GM03348 (cell line): ENCODE measurements at regions not wholly inside any gene's neighbourhood (a gene's known extent, or its start where the extent isn't known, plus 50 kb on each side); places are given as distances from the start of the nearest gene placed in this dataset.

Experiments
- DNase-seq: peaks from one replicate; pipeline ENCODE4 v3.0.0; 2012; ENCODE audit warnings: low spot score

- DNase-seq, result no peak
Measured at GRCh38 chr5:39800042-39800601, 375.3 kb upstream of the DAB2 start.

DNA sequence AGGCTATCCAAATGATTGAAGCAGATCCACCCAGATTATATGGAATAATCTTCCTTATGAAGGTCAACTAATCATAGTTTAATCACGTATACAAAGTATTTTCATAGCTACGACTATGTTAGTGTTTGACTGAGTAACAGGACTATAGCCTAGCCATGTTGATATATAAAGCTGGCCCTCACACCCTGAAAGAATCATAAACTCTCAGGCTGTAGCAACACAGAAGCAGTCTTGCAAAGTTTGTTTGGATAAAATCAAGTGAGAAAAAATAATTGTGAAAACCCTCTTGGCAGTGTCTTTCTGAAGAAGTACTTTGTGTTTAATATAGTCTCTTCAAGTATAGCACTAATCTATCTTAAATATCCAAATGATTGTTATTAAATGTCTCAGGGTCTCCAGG is 374.5 kb upstream of the DAB2 start:
- DNase-seq, result no peak

DNA sequence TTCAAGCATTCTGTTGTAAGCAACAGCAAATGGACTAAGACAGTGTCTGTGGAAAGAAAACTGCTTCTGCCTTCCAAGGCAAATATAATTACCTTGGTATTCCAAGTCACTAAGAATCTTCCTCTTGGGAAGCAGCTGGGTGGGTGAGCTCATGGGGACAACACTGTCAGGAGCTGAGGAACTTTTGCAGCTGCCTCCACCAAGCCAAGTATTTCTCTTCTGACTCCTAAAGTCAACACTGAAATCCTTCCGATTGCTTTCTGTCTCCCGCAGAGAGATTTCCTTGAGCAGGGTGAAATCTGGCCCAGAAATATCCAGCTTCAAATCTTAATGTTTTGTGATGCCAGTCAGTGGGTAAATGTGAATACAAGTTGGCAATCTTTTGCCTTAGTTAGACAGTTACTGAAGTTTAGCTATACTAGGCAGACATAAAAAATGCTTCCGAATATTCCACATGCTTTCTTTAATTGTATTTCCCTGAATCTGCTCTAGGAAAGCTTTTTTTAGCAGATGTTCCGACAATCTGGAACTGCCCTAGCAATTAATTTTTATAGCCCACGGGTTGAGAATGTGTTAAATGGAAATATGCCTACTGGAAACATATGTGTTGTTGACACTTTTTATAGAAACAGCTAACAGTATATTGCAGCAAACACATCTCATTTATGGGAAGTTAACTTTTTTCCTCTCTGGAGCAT is 369.9 kb upstream of the DAB2 start:
- DNase-seq, result peak; percentile 23

DNA sequence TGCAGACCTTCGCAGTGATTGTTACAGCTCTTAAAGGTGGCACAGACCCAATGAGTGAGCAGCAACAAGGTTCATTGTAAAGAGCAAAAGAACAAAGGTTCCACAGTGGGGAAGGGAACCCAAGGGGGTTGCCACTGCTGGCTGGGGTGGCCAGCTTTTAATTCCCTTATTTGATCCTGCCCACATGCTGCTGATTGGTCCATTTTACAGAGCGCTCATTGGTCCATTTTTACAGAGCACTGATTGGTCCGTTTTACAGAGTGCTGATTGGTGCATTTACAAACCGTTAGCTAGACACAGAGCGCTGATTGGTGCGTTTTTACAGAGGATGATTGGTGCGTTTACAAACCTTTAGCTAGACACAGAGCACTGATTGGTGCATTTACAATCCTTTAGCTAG is 360.6 kb upstream of the DAB2 start:
- DNase-seq, result no peak

GRCh38 chr5:39783756-39784421 is 359.1 kb upstream of the DAB2 start:
- peak; percentile 31 for DNase-seq

DNA sequence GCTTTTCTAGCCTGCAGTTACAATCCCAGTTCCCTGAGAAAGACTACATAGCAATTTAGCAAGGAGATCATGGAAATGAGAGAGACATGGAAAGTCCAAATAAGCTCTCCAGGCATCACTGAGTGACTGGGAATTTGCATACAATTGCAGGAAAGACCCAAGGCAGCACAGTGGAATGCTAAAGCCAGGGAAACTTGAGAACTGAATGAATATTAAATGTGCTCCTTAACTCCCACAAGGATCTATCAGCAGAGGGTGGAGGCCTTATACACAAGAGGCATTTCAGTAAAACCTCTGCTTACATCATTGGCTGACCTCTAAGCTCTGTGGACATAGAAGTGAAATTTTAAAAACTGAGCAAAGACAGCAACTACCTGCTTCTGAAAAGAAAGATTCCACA is 355.6 kb upstream of the DAB2 start:
- DNase-seq, result peak; percentile 53

DNA sequence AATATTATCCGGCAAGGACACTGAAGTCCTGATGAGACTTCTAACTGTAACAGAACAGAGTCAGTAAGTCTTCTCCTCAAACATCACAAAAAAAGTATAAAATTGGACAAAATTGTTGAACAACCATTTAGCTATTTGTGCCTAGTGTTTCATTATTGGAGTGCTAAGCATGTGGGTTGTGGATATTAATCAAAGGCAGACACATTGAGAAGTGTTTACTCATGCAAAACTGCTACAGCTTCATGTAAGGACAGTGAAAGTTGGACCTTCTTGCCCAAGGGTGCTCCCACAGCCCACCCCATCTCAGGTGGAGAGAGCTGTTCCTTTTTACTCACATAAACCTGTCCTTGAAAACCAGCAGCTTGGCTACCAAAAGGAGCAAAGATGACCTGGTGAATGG is 355.1 kb upstream of the DAB2 start:
- peak; percentile 21 for DNase-seq

DNA sequence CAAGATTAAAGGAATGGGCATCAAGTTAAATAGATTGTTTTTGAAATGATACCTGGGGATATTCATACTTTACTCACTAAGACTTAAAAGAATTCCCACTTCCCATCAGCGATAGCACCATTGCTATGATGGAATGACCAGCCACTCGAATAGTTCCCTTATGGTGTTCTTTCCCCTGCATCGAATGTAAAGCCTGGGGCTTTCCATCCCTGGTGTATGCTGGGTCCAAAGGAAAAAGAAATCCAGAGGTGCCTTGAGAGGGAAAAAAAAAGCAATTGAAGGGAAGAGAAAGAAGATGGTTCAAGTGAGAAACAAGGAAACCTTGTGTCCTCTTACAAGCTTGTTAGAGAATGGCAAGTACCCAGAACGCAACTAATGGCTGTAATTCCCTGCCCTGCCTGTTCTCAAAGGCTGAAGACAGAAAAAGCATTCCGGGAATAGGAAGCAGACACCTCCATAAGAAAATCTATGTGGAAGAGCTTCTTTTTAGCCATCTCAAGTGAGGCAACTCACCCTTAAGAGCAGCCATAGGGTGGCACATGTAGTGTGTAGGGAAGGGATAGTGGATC is 351.1 kb upstream of the DAB2 start:
- DNase-seq, result no peak

- peak; percentile 77 for DNase-seq
Measured at GRCh38 chr5:39775086-39775796, 350.5 kb upstream of the DAB2 start.

DNA sequence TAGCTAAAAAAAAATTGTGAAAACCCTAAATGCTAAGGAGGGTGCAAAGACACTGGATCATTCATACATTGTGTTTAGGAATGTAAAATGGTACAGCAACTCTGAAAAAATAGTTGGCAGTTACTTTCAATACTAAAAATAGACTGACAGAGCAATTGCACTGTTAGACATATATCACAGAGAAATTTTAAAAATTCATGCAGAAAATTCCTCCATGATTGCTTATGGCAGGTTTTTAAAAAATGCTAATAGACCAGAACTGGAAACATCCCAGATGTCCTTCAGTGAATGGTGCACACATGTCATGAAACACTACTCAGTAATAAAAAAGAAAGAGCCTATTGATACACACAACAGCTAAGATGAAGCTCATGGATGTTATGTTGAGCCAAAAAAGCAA is 349.8 kb upstream of the DAB2 start:
- no peak for DNase-seq

- no peak for DNase-seq
Measured at GRCh38 chr5:39772307-39772706, 347.5 kb upstream of the DAB2 start.

GRCh38 chr5:39767916-39768315 is 343.1 kb upstream of the DAB2 start:
- no peak for DNase-seq

- DNase-seq, result peak; percentile 50
Measured at GRCh38 chr5:39765366-39765765, 340.6 kb upstream of the DAB2 start.

DNA sequence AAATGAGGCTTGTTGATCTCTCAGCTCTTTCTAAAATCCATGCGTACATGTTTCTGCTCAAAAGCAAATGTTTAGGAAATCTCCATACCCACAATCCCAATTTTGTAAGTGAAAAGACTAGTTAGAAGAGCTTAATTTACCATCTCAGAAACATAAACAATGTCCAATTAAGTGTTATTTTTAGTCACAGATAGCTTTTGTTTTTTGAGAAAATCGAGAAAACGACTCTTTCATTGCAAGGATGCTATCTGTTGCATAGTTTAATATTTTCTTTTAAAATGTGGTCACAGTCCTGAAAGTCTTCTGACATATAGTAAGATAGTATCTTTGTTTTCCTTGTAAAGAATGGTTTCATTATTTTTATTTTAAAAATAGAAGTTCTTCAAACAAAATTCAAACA is 338.0 kb upstream of the DAB2 start:
- no peak for DNase-seq

DNA sequence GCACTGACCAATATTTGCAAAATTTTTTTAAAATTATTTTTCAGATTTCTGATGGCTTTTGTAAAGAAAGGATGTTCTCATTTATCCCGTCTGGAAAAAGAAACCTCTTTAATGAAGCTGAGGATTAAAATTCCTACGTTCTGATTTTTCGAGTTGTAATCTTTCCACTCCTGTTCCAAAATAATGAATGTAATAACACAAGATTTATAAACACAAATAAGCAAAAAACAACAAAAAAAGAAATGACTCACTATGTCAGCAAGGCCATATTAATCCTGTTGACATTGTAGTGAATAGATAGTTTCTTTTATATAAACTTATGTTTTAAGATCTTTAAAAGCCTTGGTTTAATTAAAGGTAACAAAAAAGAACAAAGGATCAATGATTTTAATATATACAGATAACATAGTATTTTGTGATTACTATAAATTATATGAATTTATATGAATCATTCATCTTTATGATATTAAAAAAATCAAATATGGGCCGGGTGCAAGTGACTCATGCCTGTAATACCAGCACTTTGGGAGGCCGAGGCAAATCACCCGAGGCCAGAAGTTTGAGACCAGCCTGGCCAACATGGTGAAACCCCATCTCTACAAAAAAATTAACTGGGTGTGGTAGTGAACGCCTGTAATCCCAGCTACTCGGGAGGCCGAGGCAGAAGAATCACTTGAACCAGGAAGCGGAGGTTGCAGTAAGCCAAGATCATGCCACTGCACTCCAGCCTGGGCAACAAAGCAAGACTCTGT is 336.6 kb upstream of the DAB2 start:
- no peak for DNase-seq

GRCh38 chr5:39760385-39761198 is 335.8 kb upstream of the DAB2 start:
- peak; percentile 68 for DNase-seq

- no peak for DNase-seq
Measured at GRCh38 chr5:39759701-39760100, 334.9 kb upstream of the DAB2 start.

DNA sequence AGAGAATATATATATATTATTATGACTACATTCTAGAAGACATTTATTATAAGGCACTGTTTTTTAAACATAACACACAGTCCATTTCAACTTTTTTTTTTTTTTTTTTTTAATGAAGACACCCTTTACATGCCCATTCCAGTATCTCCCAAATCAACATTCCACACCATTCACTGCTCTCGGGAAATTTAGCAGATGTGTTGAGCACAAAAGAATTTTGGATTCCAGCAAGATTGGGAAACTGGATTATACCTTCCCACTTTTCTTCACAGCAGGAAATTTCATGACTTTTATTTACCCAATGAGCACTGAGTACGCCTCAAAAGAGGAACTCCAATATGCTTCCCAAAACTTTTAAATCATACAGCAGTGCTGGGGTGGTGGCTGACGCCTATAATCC is 333.6 kb upstream of the DAB2 start:
- no peak for DNase-seq

- DNase-seq, result no peak
Measured at GRCh38 chr5:39757131-39757530, 332.4 kb upstream of the DAB2 start.

GRCh38 chr5:39755986-39756385 is 331.2 kb upstream of the DAB2 start:
- peak; percentile 64 for DNase-seq

GRCh38 chr5:39755452-39755851 is 330.7 kb upstream of the DAB2 start:
- DNase-seq, result no peak
